Natural killer cell (primary cell): ENCODE measurements at regions not wholly inside any gene's neighbourhood (a gene's known extent, or its start where the extent isn't known, plus 50 kb on each side); places are given as distances from the start of the nearest gene placed in this dataset.

Source experiments
- ATAC-seq, 3 donors: fragments of 150-1000 bp in 2 of 3; fragments of 200-7000 bp in 1 of 3; cut with Tn5 transposase; 1 replicate in 1 of 3; 2 replicates in 2 of 3; pipeline ENCODE4 v1.10.0; 2021; ENCODE audit warnings: mild to moderate bottlenecking in 2 of 3, moderate library complexity in 2 of 3
- DNase-seq, 2 donors: peaks; one replicate each; pipeline versions ENCODE4 v3.0.0 to v3.0.0-alpha.2; 2013 to 2021; ENCODE audit warnings: mixed read lengths in 1 of 2
- H3K27ac ChIP-seq: one replicate; pipeline ENCODE4 v1.5.1; 2013; ENCODE audit warnings: mild to moderate bottlenecking, low read length
- H3K27me3 ChIP-seq: one replicate; pipeline ENCODE4 v1.6.1; 2013; ENCODE audit warnings: low read length; ENCODE audit not compliant: control insufficient read depth, insufficient read depth
- H3K36me3 ChIP-seq: one replicate; pipeline ENCODE4 v1.6.1; 2013; ENCODE audit warnings: low read length; ENCODE audit not compliant: control insufficient read depth, insufficient read depth
- H3K4me1 ChIP-seq: one replicate; pipeline ENCODE4 v1.6.1; 2013; ENCODE audit warnings: low read length; ENCODE audit not compliant: control insufficient read depth, insufficient read depth
- H3K4me3 ChIP-seq: one replicate; pipeline ENCODE4 v1.5.1; 2013; ENCODE audit warnings: low read length
- H3K9me3 ChIP-seq: one replicate; pipeline ENCODE4 v1.6.1; 2013; ENCODE audit warnings: low read length; ENCODE audit not compliant: control insufficient read depth, insufficient read depth
- H3K27ac Mint-ChIP-seq, 2 donors: one replicate each; pipeline ENCODE4 v1.8.0; 2022; ENCODE audit warnings: mild to moderate bottlenecking in 2 of 2, mixed read lengths in 2 of 2, moderate library complexity in 1 of 2
- H3K27me3 Mint-ChIP-seq, 2 donors: one replicate each; pipeline ENCODE4 v1.8.0; 2022; ENCODE audit warnings: low read depth in 2 of 2, mixed read lengths in 2 of 2
- H3K36me3 Mint-ChIP-seq: one replicate; pipeline ENCODE4 v1.8.0; 2022; ENCODE audit warnings: mixed read lengths
- H3K4me1 Mint-ChIP-seq, 2 donors: one replicate each; pipeline ENCODE4 v1.8.0; 2022; ENCODE audit warnings: mixed read lengths in 2 of 2
- H3K4me3 Mint-ChIP-seq: one replicate; pipeline ENCODE4 v1.8.0; 2022; ENCODE audit warnings: mild to moderate bottlenecking, moderate library complexity, mixed read lengths
- H3K9me3 Mint-ChIP-seq, 2 donors: one replicate each; pipeline ENCODE4 v1.8.0; 2022; ENCODE audit warnings: mixed read lengths in 2 of 2
- CTCF ChIP-seq: fragments of 200-600 bp; IDR thresholded peaks from one replicate; pipeline ENCODE4 v1.8.0; 2022; ENCODE audit warnings: antibody characterized with exemption
- WGBS: methylation state at CpG from one replicate; pipeline ENCODE4 v1.1.7; 2013; ENCODE audit warnings: missing lambda C conversion rate; ENCODE audit not compliant: insufficient coverage; 5-methylcytosine and 5-hydroxymethylcytosine counted together
- intact Hi-C: fragments of 100-400 bp; cut with micrococcal nuclease; formaldehyde crosslinking; loops from one replicate; pipeline ENCODE4 v1.14.2; 2022

GRCh38 chr4:79176351-79176750 lies 149.5 kb downstream of the NAA11 start:
- WGBS, result 88% methylated on average over 3 of the region's 4 CpGs
- Mint-ChIP-seq H3K4me3 (no peak overlapping the region), H3K27me3 (no peaks in the 10 kb centered on the region), H3K36me3 (no peaks in the 10 kb centered on the region), H3K4me1 (no peaks in the 10 kb centered on the region), H3K27ac (no peak overlapping the region), H3K9me3 (peaks cover 4 to 5% of the 10 kb centered on the region in 2 donors)
- H3K36me3 ChIP-seq, result no peaks in the 10 kb centered on the region
- TF ChIP-seq CTCF, result no peak
- no peaks in the 10 kb centered on the region for H3K9me3 ChIP-seq
- no peak for DNase-seq
- no peak overlapping the region for H3K27ac ChIP-seq
- no peaks in the 10 kb centered on the region for H3K27me3 ChIP-seq
- H3K4me3 ChIP-seq, result no peak overlapping the region
- intact Hi-C loops, result no loop called here
- no peaks in the 10 kb centered on the region for H3K4me1 ChIP-seq
- no peak for ATAC-seq

GRCh38 chr4:79175716-79176115 lies 150.1 kb downstream of the NAA11 start:
- H3K4me1 ChIP-seq, result no peaks in the 10 kb centered on the region
- intact Hi-C loops, result no loop called here
- Mint-ChIP-seq H3K4me3 (no peak overlapping the region), H3K36me3 (no peaks in the 10 kb centered on the region), H3K27ac (no peak overlapping the region), H3K4me1 (no peaks in the 10 kb centered on the region), H3K9me3 (peaks cover 4 to 7% of the 10 kb centered on the region in 2 donors), H3K27me3 (no peaks in the 10 kb centered on the region)
- H3K4me3 ChIP-seq, result no peak overlapping the region
- no peaks in the 10 kb centered on the region for H3K27me3 ChIP-seq
- H3K27ac ChIP-seq, result no peak overlapping the region
- no peak for ATAC-seq
- no peaks in the 10 kb centered on the region for H3K9me3 ChIP-seq
- DNase-seq, result no peak
- no peaks in the 10 kb centered on the region for H3K36me3 ChIP-seq
- TF ChIP-seq CTCF, result no peak

- intact Hi-C loops, result no loop called here
- Mint-ChIP-seq H3K27me3 (no peaks in the 10 kb centered on the region), H3K4me1 (no peaks in the 10 kb centered on the region), H3K36me3 (no peaks in the 10 kb centered on the region), H3K4me3 (no peak overlapping the region), H3K9me3 (peaks cover 5 to 7% of the 10 kb centered on the region in 2 donors), H3K27ac (no peak overlapping the region)
- WGBS, result 100% methylated on average over 1 of the region's 2 CpGs
- H3K27ac ChIP-seq, result no peak overlapping the region
- no peak overlapping the region for H3K4me3 ChIP-seq
- no peak for TF ChIP-seq CTCF
- DNase-seq, result no peak
- no peaks in the 10 kb centered on the region for H3K9me3 ChIP-seq
- H3K36me3 ChIP-seq, result no peaks in the 10 kb centered on the region
- ATAC-seq, result no peak
- H3K4me1 ChIP-seq, result no peaks in the 10 kb centered on the region
- no peaks in the 10 kb centered on the region for H3K27me3 ChIP-seq
These were observed 151.2 kb downstream of the NAA11 start for GRCh38 chr4:79174490-79175252.

GRCh38 chr4:79173186-79173585 lies 152.7 kb downstream of the NAA11 start:
- ATAC-seq (no peak), DNase-seq (no peak)
- Histone ChIP-seq H3K36me3 (no peaks in the 10 kb centered on the region), H3K9me3 (no peaks in the 10 kb centered on the region), H3K4me1 (no peaks in the 10 kb centered on the region), H3K27ac (no peak overlapping the region), H3K27me3 (no peaks in the 10 kb centered on the region), H3K4me3 (no peak overlapping the region)
- H3K4me1 Mint-ChIP-seq, result no peaks in the 10 kb centered on the region
- H3K27me3 Mint-ChIP-seq, result no peaks in the 10 kb centered on the region
- TF ChIP-seq CTCF, result no peak
- intact Hi-C loops, result no loop called here
- 73% methylated on average over 1 of the region's 2 CpGs for WGBS
- H3K27ac Mint-ChIP-seq, result no peak overlapping the region
- H3K9me3 Mint-ChIP-seq, result peaks cover 4% of the 10 kb centered on the region in 2 donors
- H3K36me3 Mint-ChIP-seq, result no peaks in the 10 kb centered on the region
- H3K4me3 Mint-ChIP-seq, result no peak overlapping the region
